RKO (cell line): ENCODE measurements at regions not wholly inside any gene's neighbourhood (a gene's known extent, or its start where the extent isn't known, plus 50 kb on each side); places are given as distances from the start of the nearest gene placed in this dataset.

Source experiments
- DNase-seq: peaks from one replicate; pipeline ENCODE4 v3.0.0-alpha.2; 2016; ENCODE audit warnings: low spot score

DNA sequence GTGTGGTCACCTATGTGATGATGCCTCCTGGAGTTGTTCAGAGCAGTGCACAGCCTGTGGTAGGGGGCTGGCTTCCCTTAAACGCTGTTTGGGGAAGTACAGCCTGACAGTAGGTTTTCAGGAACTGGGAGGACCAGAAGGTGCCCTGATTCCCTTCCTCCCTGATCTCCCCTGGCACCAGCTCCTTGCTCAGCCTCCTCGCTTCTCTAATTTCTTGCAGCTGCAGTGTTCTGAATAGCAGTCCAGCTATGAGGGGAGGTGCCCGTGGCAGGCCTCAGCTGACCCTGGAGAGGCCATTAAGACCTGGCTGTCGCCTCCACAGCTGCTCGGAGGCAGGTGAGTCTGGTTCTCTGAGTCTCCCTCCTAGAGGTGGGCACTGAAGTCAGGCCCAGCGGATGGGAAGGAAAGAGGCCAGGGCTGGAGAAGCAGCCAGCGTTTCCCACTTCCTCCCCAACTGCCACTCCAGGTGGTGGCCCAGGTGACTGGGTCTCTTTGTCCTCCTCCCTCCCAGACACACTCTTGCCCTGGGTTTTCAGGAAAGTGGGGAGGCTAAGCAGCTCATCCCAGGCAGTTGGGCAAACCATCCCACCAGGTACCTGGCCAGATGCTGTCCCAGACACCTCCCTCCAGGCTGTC lies 52.0 kb upstream of the RPL11 start:
- no peak for DNase-seq

DNA sequence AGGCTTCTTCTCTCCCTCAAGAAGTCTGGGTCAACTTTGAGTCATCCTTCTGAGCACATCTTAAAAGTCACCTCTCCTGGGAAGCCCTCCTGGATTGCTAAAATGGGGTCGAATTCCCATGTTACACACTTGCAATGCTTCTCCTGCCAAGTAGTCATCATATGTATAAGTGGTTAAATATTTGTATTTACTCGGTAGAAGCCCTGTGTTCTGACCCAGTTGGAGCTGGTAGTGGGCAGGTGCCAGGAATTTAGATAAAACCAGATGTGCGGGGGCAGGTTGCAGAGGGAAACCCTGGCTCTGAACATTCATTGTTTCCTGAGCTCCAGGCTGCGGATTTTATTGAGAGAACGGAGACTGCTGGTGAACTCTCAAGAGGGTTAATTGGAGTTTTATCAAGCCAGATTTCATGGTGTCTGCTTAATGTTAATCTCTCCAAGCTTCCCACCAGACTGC lies 52.8 kb upstream of the RPL11 start:
- DNase-seq, result no peak

DNA sequence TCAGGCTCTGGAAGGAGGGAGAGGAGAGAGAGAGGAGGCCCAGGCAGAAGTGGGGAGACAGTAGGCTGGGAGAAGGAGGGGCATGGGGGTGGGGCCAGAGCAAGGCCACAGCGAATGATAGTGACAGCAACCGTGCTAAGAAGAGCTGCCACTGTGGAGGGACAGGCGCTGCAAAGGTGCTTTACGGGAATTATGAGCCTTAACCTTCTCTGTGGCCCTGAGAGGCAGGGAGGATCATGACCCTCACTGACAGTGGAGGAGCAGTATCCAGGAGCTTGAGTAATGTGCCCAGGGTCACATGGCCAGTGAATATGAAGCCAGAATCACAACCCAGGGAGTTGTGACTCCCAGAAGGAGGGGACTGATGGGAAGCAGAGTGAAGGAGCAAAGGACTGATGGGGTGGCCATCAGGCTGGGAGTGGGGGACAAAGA lies 53.4 kb upstream of the RPL11 start:
- no peak for DNase-seq

DNA sequence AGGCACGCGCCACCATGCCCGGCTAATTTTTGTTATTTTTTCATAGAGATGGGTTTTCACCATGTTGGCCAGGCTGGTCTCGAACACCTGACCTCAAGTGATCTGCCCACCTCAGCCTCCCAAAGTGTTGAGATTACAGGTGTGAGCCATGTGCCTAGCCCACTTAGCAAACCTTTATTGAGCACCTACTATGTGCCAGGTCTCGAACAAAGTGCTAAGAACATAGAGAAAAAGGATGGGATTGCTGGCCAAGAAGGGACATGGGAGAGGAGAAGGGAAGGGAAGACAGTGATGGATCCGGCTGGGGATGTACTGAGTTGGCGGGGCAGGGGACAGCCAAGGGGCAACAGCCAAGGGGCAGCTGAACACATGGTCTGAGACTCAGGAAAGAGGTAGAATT lies 55.6 kb upstream of the RPL11 start:
- DNase-seq, result no peak

DNA sequence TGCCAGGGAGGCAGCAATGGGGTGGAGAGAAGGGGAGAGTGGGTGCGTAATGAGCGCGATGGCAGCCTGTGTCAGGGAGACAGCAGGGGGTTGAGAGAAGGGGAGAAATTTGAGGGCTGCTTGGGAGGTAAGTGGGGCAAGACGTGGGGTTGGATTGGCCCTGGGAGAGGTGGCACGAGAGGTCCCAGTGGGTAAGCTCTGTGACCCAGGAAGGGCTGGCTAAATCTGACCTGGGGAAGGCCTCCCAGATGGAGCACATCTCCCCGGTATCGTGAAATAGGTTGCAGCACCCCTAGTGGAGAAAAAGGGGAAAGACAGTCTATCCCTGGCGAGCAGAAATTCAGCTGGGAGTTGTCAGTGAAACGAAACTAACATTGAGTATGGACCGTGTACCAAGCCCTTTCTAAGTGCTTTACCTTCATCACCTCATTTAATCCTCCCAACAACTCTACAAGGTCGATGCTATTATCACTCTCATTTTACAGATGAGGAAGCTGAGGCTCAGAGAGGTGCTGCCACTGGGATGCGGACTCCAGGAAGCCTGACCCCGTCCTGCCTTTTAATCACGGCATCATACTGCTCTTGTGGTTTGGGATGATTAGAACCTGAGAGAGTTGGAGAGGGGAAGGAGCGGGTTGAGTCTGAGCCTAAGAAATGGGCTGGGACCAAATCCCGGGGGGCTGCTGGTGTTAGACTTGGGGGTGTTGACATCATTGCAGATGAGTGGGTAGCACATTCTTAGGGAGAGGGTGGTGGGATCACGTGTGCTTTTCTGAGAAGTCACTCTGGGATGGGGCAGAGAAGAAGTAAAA lies 56.6 kb upstream of the RPL11 start:
- DNase-seq, result peak; percentile 82

DNA sequence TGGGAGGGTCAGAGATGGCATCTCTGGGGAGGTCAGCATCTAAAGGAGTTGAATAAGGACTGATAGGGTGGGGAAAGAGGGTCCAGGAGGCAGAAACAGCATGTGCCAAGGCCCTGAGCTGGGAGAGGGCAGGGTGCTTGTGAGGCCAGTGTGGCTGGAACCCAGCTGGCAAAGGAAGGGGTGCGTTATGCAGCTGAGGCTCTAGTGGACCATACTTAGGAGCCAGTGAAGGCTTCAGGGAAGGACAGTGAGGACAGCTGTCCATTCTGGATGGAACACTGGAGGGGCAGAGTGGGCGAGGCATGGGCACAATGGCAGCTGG lies 57.1 kb upstream of the RPL11 start:
- DNase-seq, result no peak

DNA sequence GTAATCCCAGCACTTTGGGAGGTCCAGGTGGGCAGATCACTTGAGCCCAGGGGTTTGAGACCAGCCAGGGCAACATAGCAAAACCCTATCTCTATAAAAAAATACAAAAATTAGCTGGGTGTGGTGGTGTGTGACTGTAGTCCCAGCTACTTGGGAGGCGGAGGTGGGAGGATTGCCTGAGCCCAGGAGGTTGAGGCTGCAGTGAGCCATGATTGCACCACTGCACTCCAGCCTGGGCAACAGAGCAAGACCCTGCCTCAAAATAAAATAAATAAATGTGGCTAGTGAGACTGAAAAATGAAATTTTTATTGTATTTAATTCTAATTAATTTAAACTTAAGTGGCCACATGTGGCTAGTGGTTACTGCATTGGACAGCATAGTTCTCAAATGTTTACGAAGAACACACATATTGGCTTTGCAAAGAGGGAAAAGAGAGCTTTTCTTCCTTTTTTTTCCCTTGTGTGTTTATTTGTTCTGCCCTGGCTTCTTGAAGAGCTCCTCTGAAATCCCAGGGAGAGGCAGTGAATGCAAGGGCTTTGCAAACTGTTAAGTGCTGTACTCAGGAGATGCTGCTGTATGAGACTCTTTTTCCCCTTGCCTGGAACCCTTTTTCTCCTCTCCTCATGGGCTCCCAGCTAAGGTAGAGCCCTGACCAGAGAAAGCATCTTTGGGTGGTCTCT lies 59.0 kb upstream of the RPL11 start:
- DNase-seq, result no peak

DNA sequence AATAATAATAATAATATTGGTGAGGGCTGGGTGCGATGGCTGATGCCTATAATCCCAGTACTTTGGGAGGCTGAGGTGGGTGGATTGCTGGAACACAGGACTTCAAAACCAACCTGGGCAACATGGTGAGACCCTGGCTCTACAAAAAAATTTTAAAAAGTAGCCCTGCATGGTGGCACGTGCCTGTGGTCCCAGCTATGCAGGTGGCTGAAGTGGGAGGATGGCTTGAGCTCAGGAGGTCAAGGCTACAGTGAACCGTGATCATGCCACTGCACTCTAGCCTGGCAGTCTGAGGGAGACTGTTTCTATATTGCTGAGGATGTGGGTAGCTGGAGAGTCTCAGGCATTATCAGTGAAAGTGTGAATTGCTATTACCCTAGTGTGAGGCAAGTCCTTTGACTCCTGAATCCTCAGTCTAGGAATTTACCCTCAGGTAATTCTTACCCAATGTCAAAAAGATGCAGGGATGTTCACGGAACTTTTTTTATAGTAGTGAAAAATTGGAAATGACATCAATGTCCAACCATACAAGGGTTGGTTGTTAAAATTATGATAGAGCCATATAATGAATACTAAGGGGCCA lies 61.8 kb upstream of the RPL11 start:
- DNase-seq, result no peak

DNA sequence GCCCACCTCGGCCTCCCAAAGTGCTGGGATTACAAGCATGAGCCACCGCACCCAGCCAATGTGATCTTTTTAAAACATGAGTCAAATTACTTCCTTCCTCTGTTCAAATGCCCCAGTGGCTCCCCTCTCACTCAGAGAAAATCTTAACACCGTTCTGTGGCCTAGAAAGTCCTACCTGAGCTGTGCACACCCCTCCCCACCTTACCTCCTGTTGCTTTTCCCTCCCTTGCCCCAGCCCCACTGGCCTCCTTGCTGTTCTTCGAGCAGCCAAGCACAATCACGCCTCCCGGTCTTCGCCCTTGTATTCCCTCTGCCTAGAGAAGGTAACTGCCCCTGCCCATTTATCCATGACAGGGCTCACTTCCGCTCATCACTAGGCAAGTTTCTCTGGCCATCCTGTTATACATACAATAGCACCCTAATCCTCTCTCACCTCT lies 62.6 kb upstream of the RPL11 start:
- DNase-seq, result no peak

DNA sequence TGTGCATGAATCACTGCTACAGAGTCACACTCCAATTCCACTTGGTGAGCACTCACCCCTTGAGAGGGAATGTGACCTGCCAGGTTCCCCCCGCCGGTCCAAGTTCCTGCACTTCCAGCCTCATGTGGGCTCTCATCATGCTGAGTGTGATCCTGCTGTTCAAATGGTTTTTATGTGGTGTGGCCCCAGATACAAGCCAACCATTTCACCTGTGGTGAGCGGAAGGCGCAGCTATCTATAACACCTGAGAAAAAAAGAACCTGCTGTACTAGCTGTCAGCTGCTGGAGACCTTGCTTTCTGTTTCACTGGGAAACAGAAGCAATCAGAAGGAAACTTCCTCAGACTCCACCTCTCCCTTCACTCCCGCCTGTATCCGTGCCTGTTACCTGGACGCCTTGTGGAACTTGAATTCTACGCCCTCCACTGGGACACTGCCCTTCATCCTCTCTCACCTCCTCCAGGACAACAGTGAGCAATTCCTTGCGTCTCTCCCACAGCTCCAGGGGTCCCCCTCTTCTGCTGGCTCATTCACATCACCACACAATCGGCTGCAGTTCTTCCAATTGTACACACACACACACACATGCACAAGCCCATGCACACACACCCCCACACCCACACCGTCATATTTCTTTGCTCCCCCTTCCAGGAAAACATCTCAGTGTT lies 64.4 kb upstream of the RPL11 start:
- no peak for DNase-seq

DNA sequence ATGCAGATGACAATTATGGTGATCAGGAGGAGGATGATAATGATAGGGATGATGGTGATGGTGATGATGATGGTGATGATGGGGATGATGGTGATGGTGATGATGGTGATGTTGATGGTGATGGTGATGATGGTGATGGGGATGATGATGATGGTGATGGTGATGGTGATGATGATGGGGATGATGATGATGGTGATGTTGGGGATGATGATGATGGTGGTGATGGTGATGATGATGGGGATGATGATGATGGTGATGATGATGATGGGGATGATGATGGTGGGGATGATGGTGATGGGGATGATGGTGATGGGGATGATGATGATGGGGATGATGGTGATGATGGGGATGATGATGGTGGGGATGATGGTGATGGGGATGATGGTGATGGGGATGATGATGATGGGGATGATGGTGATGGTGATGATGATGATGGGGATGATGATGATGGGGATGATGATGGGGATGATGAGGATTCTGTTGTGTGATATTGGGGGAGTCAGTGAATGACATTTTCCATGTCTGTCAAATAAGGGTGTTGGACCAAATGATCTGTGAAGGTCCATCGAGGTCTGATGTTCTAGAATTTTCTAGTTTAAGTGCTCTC lies 65.6 kb upstream of the RPL11 start:
- no peak for DNase-seq

DNA sequence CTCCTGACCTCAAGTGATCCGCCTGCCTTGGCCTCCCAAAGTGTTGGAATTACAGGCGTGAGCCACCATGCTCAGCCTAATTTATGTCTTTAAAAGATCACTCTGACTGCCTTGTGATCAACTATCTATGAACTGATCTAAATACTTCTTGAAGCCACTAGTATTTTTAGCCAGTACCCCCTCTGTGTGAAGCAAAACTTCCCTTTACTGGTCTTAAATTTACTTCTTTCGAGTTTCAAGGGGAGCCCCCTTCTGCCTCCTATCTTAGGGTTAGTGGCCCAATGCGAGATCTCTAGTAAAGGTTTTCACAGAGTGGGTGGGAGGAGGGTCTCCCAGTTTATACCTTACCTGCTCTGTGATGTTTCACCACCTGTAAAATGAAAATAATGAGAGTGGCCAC lies 66.1 kb upstream of the RPL11 start:
- no peak for DNase-seq

DNA sequence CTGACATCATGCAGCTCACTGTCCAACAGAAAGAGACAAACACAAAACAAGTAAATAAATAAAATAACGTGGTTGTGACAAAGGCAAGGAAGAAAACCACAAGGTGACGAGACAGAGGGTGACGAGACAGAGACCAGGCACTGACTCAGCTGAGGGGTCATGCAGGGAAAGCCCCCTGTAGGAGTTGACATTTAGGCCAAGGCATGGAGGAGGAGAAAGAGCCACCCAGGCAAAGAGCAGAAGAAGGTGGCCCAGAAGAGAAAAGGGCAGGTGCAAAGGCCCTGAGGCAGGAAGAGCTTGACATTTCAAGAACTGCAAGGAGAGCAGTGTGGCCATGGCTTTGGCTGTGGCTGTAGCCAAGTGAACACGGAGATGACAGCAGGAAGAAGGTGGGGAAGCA lies 65.1 kb upstream of the ID3 start:
- DNase-seq, result no peak

DNA sequence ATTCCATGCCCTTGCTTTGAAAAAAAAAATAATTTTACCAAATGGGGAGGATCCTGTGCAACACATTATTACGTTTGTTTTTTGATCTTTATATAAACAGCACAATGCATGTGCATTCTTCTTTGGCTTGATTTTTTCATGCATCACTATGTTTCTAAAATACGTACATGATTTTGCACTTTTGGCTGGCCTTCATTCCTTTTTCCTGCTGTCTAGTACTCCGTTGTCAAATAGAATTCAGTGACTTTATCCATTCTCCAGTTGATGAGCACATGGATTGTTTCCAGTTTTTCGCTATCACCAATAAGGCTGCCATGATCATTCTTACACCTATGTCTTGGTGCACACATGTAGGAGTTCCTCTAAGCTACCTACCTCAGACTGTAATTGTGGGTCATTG lies 63.0 kb upstream of the ID3 start:
- DNase-seq, result no peak

DNA sequence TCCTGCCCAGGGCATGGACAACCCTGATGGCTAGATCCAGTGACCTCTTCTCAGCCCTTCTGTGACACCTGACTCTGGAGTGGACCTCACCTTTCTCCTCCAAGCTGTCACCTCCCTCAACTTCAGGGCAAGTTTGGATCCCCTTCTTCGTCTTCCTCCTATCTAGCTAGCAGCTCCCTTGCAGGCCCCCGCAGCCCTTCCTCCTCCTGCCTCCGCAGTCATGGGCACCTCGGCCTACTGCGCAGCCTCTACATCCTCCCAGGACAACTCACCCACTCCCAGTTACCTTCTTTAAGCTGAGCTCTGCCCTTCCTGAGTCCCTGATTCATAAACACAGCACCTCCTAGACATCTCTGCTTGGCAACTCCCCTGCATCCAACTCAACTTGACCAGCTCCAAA lies 61.3 kb upstream of the ID3 start:
- DNase-seq, result no peak

DNA sequence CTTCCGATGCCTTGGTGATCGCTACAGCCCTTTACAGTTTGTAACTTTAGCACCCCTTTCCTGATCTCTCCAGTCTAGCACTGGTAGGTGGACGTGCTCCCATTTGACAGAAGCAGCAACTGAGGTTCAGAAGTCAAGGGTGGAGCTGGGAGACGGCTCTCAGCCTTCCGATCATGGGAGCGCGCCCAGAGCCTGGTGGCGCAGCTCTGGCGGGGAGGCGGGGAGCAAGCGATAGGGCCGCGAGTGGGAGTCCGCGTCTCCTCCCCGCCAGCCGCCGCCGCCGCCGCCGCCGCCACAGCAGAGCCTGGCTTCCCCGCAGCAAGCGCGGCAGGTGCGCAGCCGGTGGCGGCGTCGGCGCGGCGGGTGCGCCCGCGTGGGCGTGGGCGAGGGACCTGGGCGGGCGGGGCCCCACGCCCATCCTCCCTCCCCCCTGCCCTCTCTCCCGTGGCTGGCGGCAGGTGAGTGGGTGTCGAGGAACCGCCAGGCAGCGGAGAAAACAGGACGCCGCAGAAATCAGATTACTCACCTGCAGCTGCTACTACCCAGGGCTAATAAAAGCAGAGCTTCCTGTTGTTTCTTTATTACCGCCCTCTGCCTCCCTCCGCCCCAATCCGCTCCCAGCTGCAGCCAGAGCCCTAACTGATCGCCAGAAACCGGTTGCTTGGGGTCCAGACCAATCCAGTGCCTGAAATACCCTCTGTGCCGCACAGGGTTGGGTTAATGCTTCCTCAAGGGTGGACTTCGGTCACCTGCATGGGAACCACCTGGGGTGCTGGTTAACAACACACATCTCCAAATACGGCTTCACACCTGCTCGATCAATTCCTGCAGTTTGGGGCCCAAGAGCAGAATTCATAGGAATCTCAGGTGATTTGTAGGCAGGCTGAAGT lies 60.2 kb upstream of the ID3 start:
- peak; percentile 18 for DNase-seq

DNA sequence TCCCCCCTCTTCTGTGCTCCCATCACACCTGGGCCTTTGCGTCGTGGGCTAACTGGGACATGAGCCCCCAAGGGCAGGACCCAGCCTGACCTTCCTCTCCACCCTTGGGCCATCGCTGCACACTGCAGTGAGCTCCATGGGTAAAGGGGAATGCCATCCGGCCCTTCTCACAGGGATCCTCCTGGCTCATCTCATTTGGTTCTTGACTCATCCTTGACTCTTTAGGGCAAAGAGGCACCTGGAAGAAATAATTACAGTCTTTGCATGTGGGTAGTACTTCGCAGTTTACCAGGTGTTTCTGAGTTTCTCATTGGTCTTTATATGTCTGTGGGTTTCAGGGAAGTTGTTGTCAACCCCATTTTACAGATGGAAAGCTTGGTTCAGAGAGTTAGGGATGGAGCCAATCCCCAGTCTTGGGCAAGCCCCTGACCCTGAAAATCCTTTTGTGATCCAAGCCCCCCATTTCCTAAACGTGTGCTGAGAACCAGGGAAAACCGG lies 59.3 kb upstream of the ID3 start:
- DNase-seq, result no peak

DNA sequence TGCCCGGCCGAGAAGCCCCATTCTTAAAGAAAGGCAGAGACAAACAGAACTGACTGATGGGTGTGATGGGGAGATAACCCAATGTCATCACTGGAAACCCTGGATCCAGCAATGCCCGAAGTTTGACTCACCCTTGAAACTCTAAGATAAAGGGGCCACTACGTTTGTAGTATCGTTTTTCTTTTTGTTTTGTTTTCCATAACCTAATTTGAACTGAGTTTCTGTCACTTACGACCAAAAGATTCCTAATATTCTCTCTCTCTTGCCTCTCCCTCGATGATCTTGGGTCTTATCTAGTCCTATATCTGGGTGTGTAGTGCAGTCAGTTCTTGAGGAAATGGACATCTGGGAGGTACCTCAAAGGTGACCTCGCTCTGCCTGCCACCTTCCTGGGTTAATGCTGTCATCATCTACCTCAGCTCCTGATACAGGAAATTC lies 57.8 kb upstream of the ID3 start:
- no peak for DNase-seq

DNA sequence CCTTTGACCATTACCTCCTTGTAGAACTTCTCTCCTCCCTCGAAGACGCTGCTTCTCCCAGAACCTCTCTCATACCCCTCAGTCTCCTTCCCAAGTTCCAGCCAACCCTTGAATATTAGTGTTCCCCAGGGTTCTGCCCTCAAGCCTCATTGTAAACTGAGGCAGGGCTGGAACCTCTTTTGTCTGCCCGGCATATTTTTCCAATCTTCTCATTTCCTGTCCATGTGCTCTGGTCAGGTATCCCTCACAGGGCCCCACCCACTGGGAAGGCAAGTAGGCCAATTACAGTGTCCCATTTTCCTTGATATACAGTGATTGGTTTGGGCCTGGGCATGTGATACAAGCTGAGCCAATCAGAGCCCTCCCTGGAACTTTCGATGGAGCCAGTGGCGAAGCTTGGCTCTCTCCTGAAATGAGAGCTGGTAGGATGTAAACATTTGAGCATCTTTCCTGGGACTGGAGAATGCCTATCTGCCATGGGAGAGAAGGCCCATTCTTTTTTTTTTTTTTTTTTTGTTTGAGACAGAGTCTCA lies 57.1 kb upstream of the ID3 start:
- DNase-seq, result no peak

DNA sequence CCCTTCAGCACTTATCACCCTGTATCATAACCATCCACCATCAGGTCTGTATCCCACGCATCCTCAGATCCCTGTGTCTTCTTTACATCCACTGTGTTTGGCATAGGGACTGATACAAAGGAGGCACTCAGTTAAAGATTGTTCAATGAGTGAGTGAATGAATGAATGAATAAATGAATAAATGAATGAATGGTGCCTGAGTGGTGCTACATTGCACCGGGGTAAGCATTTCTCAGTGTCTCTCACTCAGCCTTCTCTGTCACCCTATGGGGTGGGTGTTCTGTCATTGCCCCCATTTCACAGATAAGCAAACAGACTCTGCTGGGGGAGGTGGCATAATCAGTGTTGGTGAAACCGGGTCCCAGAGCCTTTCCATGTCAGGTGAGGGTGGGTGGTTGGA lies 56.6 kb upstream of the ID3 start:
- no peak for DNase-seq
